Fibroblast of skin of left quadriceps (primary cell): ENCODE measurements at regions not wholly inside any gene's neighbourhood (a gene's known extent, or its start where the extent isn't known, plus 50 kb on each side); places are given as distances from the start of the nearest gene placed in this dataset.

Source experiments
- DNase-seq, 2 experiments: peaks; one replicate each; pipeline ENCODE4 v3.0.0-alpha.2; 2013; ENCODE audit warnings: low read depth in 2 of 2

GRCh38 chr1:30332116-30333094, 391.0 kb downstream of the MATN1 start:
- no peak for DNase-seq

GRCh38 chr1:30331415-30332065, 391.8 kb downstream of the MATN1 start:
- no peak for DNase-seq

GRCh38 chr1:30330644-30331043, 392.7 kb downstream of the MATN1 start:
- DNase-seq = no peak

GRCh38 chr1:30329802-30330557, 393.4 kb downstream of the MATN1 start:
- no peak for DNase-seq

GRCh38 chr1:30329263-30329753, 394.1 kb downstream of the MATN1 start:
- no peak for DNase-seq

GRCh38 chr1:30328401-30329262, 394.8 kb downstream of the MATN1 start:
- no peak for DNase-seq

GRCh38 chr1:30328100-30328370, 395.4 kb downstream of the MATN1 start:
- no peak for DNase-seq

GRCh38 chr1:30327370-30328099, 395.9 kb downstream of the MATN1 start:
- DNase-seq = no peak

GRCh38 chr1:30325999-30326398, 397.4 kb downstream of the MATN1 start:
- DNase-seq = no peak

- no peak for DNase-seq
Measured at GRCh38 chr1:30325085-30325935, 398.1 kb downstream of the MATN1 start.

GRCh38 chr1:30324251-30325084, 398.9 kb downstream of the MATN1 start:
- no peak for DNase-seq

GRCh38 chr1:30323841-30324240, 399.5 kb downstream of the MATN1 start:
- no peak for DNase-seq

GRCh38 chr1:30323352-30323751, 400.0 kb downstream of the MATN1 start:
- no peak for DNase-seq

GRCh38 chr1:30322859-30323257, 400.5 kb downstream of the MATN1 start:
- no peak for DNase-seq

- no peak for DNase-seq
Measured at GRCh38 chr1:30321996-30322858, 401.2 kb downstream of the MATN1 start.

GRCh38 chr1:30321246-30321910, 402.0 kb downstream of the MATN1 start:
- no peak for DNase-seq

- DNase-seq = no peak
Measured at GRCh38 chr1:30320581-30320890, 402.8 kb downstream of the MATN1 start.
